Skeletal muscle satellite cell (primary cell): ENCODE measurements at regions not wholly inside any gene's neighbourhood (a gene's known extent, or its start where the extent isn't known, plus 50 kb on each side); places are given as distances from the start of the nearest gene placed in this dataset.

Experiments
- H3K27me3 ChIP-seq: 2 replicates; pipeline ENCODE4 v1.7.0; 2013; ENCODE audit warnings: low read length; ENCODE audit not compliant: control insufficient read depth, insufficient read depth
- H3K36me3 ChIP-seq: 2 replicates; pipeline ENCODE4 v1.7.0; 2013; ENCODE audit warnings: mild to moderate bottlenecking, control low read depth, low read length; ENCODE audit not compliant: insufficient read depth
- H3K4me1 ChIP-seq: 2 replicates; pipeline ENCODE4 v1.7.0; 2013; ENCODE audit warnings: low read length; ENCODE audit not compliant: control insufficient read depth, insufficient read depth
- H3K4me2 ChIP-seq: 2 replicates; pipeline ENCODE4 v1.7.0; 2013; ENCODE audit warnings: mild to moderate bottlenecking, low read length
- H3K4me3 ChIP-seq: 2 replicates; pipeline ENCODE4 v1.7.0; 2013; ENCODE audit warnings: low read length
- H3K9ac ChIP-seq: 2 replicates; pipeline ENCODE4 v1.7.0; 2013; ENCODE audit warnings: mild to moderate bottlenecking, low read depth, low read length, moderate library complexity
- H3K9me3 ChIP-seq: replicated peaks from 2 replicates; pipeline ENCODE4 v1.7.0; 2013; ENCODE audit warnings: mild to moderate bottlenecking, control low read depth, low read length

- H3K4me3 ChIP-seq, result no peak overlapping the region
- H3K27me3 ChIP-seq, result no peaks in the 10 kb centered on the region
- H3K4me2 ChIP-seq, result no peak overlapping the region
- no peaks in the 10 kb centered on the region for H3K9me3 ChIP-seq
- H3K36me3 ChIP-seq, result no peaks in the 10 kb centered on the region
- H3K4me1 ChIP-seq, result no peaks in the 10 kb centered on the region
- no peak overlapping the region for H3K9ac ChIP-seq
These were observed 280.5 kb upstream of the SP8 start for GRCh38 chr7:21067216-21067615.

DNA sequence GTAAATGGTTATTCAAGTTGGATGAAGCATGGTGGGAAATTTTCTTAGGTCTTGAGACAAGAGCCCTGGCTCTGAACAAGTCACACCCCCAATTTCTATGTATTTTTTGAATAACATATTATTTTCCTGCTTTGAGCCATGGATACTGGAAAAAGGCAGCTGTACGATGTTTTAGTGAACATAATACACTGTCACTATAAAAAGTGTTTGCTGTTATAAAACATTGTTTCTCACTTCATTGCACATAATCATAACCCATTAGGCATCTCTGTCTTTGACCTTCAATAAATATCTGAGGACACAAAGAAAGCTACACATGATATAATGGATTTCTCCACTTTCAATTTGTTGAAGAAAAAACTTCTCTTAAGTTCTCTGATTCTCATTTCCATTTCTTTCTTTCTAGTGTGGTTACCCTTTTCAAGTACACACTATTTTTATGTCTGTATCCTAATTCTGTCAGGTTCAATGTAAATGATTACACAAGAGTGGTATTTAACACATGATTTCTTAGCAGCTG, 283.9 kb upstream of the SP8 start:
- Histone ChIP-seq H3K9me3 (no peaks in the 10 kb centered on the region), H3K9ac (no peak overlapping the region), H3K27me3 (no peaks in the 10 kb centered on the region), H3K4me1 (no peaks in the 10 kb centered on the region), H3K4me3 (no peak overlapping the region), H3K4me2 (no peak overlapping the region), H3K36me3 (no peaks in the 10 kb centered on the region)

DNA sequence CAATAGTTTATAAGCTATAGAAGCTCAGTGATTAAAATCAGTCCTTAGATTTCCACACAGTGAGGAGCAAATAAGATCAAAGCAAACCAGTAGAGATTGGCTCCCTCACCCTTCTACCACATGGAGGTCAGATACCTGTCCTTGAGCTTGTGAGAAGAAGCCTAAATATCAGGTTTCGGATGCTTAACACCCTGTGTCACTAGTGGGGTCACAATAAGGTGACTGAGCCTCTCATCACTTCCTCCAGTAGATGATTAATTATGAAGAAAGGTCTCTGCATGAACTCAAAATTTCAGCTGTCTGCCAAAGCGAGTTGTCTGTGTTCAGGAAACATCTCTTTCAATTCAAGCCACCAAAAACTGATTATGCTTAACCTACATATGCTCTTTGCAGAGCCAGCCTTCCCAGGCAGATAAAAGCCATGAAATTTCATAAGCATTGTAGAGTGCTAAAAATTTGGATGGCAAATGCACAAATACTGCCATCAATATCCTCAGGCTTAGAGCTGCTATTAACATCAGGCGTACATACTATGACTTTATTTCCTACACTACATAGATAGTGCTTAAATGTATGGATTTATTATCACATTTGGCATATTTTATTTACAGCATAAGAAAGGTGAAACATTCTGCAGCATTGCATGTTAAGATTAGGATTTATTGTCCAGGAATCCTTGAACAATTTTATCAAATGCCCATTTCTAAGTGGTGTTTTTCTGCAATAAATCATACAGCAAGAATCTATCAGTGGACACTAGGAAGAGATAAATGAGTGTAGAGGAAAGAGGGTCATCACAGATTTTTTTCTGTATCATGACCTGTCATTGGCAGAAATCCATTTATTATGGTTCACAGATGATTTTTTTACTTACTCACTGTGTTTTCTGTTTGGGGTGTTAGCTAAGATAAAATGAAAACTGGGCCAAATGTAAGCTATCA, 285.1 kb upstream of the SP8 start:
- Histone ChIP-seq H3K36me3 (no peaks in the 10 kb centered on the region), H3K4me3 (no peak overlapping the region), H3K9me3 (no peaks in the 10 kb centered on the region), H3K27me3 (no peaks in the 10 kb centered on the region), H3K4me2 (no peak overlapping the region), H3K9ac (no peak overlapping the region), H3K4me1 (no peaks in the 10 kb centered on the region)

GRCh38 chr7:21076054-21076453, 289.4 kb upstream of the SP8 start:
- Histone ChIP-seq H3K27me3 (no peaks in the 10 kb centered on the region), H3K9me3 (no peaks in the 10 kb centered on the region), H3K4me1 (no peaks in the 10 kb centered on the region), H3K9ac (no peak overlapping the region), H3K4me3 (no peak overlapping the region), H3K4me2 (no peak overlapping the region), H3K36me3 (no peaks in the 10 kb centered on the region)

DNA sequence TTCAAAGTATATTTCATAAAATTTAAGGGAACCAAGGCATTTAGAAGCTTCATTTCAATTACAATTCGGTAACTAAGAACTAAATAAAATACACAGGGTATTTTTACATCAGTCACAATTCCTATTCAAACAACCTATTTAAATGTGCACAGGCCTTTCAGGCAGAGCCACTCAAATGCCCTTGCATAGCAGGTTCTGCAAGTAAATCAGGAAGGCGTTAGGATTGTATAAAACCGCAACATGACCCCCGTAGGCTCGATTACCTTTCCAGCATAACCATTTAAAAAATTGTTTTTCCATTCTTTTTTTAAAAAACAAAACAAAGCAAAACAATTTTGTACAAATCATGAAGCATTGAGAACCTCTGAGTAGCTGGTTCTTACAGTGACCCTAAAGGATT, 289.9 kb upstream of the SP8 start:
- Histone ChIP-seq H3K36me3 (no peaks in the 10 kb centered on the region), H3K27me3 (no peaks in the 10 kb centered on the region), H3K4me2 (no peak overlapping the region), H3K9me3 (no peaks in the 10 kb centered on the region), H3K4me1 (no peaks in the 10 kb centered on the region), H3K9ac (no peak overlapping the region), H3K4me3 (no peak overlapping the region)

DNA sequence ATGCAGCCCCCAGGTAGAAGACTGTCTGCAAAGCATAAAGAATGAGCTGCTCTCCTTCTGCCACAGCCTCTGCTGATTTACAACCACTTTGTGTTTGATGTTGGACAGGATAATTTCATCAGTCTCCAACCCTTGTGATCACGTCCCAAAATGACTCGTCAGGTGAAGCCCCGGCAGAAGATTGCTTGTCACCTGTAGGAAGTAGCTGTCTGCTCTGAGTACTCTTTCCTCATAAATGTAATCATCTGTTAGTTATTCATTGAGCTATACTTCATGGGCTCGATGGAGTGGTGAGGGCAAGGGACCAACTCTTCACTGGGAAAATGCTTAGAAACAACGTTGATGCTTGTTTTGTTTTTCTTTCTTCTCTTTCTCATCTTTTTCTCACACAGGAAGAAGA, 290.9 kb upstream of the SP8 start:
- no peak overlapping the region for H3K4me3 ChIP-seq
- no peaks in the 10 kb centered on the region for H3K4me1 ChIP-seq
- H3K4me2 ChIP-seq, result no peak overlapping the region
- no peaks in the 10 kb centered on the region for H3K36me3 ChIP-seq
- no peak overlapping the region for H3K9ac ChIP-seq
- no peaks in the 10 kb centered on the region for H3K9me3 ChIP-seq
- H3K27me3 ChIP-seq, result no peaks in the 10 kb centered on the region

GRCh38 chr7:21084286-21084685, 297.6 kb upstream of the SP8 start:
- no peaks in the 10 kb centered on the region for H3K27me3 ChIP-seq
- no peaks in the 10 kb centered on the region for H3K9me3 ChIP-seq
- H3K9ac ChIP-seq, result no peak overlapping the region
- no peak overlapping the region for H3K4me2 ChIP-seq
- no peak overlapping the region for H3K4me3 ChIP-seq
- H3K4me1 ChIP-seq, result no peaks in the 10 kb centered on the region
- H3K36me3 ChIP-seq, result no peaks in the 10 kb centered on the region

- no peaks in the 10 kb centered on the region for H3K9me3 ChIP-seq
- no peaks in the 10 kb centered on the region for H3K36me3 ChIP-seq
- H3K9ac ChIP-seq, result no peak overlapping the region
- H3K4me1 ChIP-seq, result no peaks in the 10 kb centered on the region
- no peaks in the 10 kb centered on the region for H3K27me3 ChIP-seq
- H3K4me2 ChIP-seq, result no peak overlapping the region
- no peak overlapping the region for H3K4me3 ChIP-seq
These were observed 300.0 kb upstream of the SP8 start for GRCh38 chr7:21086688-21087087.

DNA sequence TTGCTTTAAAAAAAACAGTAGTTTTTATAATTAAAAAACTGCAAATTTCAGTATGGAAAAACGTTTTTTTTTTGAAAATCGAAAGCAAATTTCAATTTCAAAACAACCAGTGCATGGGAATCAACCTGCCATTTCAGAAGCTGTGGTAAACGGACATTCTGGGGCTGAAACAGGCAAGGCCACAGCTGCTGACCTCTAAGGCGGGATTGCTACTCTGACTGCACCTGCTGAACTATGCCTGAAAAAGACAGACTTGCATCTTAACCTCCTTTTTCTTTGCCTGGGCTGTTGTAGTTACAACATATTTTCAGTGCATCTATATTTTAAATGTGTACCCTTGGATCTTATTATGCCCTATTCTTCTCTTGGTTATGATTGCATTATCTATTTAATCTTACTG, 303.0 kb upstream of the SP8 start:
- Histone ChIP-seq H3K9me3 (no peaks in the 10 kb centered on the region), H3K4me3 (no peak overlapping the region), H3K4me1 (no peaks in the 10 kb centered on the region), H3K9ac (no peak overlapping the region), H3K36me3 (no peaks in the 10 kb centered on the region), H3K27me3 (no peaks in the 10 kb centered on the region), H3K4me2 (no peak overlapping the region)

DNA sequence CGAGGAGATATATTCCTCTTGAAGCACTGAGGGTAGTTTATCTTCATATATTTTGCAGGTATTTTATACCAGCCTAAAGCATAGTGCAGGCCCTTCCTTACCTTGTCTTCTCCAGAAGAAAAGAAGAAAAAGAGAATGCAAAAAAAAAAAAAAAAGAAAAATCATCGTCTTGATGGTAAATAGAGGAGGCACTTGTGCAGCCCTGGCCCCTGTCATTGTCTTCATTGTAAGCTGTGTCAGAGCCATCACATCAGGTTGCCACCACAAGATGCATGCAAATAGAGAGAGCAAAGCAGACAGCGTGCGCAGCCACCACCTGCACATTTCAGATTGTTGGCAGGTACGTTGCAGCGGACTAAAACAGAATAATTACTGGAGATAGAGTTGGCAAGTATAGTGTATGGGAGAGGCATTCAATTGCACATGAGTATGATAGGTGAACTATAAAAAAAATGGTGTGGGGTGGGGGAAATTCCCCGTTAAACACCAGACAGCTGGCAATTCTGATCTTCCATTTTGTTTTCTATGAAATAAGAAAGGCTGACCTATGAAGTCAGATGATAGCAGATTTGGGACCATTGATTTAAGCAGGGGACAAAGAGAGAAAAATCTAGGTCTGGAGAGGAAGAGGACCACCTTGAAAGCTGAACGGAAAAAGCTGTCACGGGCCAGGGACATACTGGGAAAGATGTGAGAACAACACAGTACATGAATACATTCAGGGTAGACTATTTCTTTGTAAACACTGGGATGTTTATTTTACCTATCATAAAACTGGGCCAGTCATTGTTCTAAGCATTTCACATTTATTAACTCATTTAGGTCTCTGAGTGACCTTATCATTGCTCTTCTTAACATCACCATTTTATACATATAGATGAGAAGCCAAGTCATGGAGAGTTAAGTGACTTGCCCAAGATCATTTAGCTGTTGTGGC, 306.3 kb upstream of the SP8 start:
- Histone ChIP-seq H3K36me3 (no peaks in the 10 kb centered on the region), H3K4me2 (no peak overlapping the region), H3K9me3 (no peaks in the 10 kb centered on the region), H3K9ac (no peak overlapping the region), H3K27me3 (no peaks in the 10 kb centered on the region), H3K4me1 (no peaks in the 10 kb centered on the region), H3K4me3 (no peak overlapping the region)

- no peaks in the 10 kb centered on the region for H3K27me3 ChIP-seq
- H3K9ac ChIP-seq, result no peak overlapping the region
- H3K4me2 ChIP-seq, result no peak overlapping the region
- H3K36me3 ChIP-seq, result no peaks in the 10 kb centered on the region
- H3K4me1 ChIP-seq, result peaks cover 3% of the 10 kb centered on the region
- no peak overlapping the region for H3K4me3 ChIP-seq
- H3K9me3 ChIP-seq, result no peaks in the 10 kb centered on the region
These were observed 307.9 kb upstream of the SP8 start for GRCh38 chr7:21094589-21094988.
